Body of pancreas (tissue), 4 donors: ENCODE measurements at regions not wholly inside any gene's neighbourhood (a gene's known extent, or its start where the extent isn't known, plus 50 kb on each side); places are given as distances from the start of the nearest gene placed in this dataset.

Experiments
- ATAC-seq: fragments of 150-250 bp; one replicate; pipeline ENCODE4 v1.9.1; 2016
- DNase-seq, 4 donors: peaks; one replicate each; pipeline ENCODE4 v3.0.0-alpha.2; 2019
- H3K27ac ChIP-seq, 4 donors: fragments of 200-600 bp; sonication (generic); 1 replicate in 3 of 4; 2 replicates in 1 of 4; pipeline versions ENCODE4 v1.5.1 to v1.6.1; 2016 to 2019; ENCODE audit warnings: mild to moderate bottlenecking in 1 of 4, mixed read lengths in 1 of 4, moderate library complexity in 1 of 4
- H3K27me3 ChIP-seq, 2 donors: fragments of 200-600 bp; sonication (generic); one replicate each; pipeline ENCODE4 v1.6.0; 2016; ENCODE audit warnings: mild to moderate bottlenecking in 1 of 2
- H3K36me3 ChIP-seq, 2 donors: fragments of 200-600 bp; sonication (generic); replicated peaks in 1 of 2; 2 replicates each; pipeline ENCODE4 v1.5.1; 2016; ENCODE audit warnings: low read depth in 2 of 2; ENCODE audit not compliant: insufficient read depth in 1 of 2
- H3K4me1 ChIP-seq: fragments of 200-600 bp; sonication (generic); one replicate; pipeline ENCODE4 v1.6.0; 2016
- H3K4me3 ChIP-seq, 2 donors: fragments of 200-600 bp; sonication (generic); 1 replicate in 1 of 2; 2 replicates in 1 of 2; pipeline ENCODE4 v1.5.1; 2016 to 2019
- H3K9me3 ChIP-seq, 3 donors: fragments of 200-600 bp; sonication (generic); 1 replicate in 2 of 3; 2 replicates in 1 of 3; pipeline ENCODE4 v1.5.1; 2016
- CTCF ChIP-seq, 7 experiments: fragments of 450-650 bp in 4 of 7; fragments of 200-600 bp in 3 of 7; sonication (generic) in 3 of 7; IDR thresholded peaks; one replicate each; pipeline ENCODE4 v1.5.1; 2016 to 2019; ENCODE audit warnings: antibody characterized with exemption in 7 of 7
- POLR2A ChIP-seq, 3 donors: fragments of 450-650 bp; IDR thresholded peaks; one replicate each; pipeline ENCODE4 v1.6.1; 2016; ENCODE audit warnings: antibody characterized with exemption in 3 of 3, mild to moderate bottlenecking in 2 of 3
- WGBS, 2 donors: methylation state at CpG; one replicate each; pipeline ENCODE4 v1.1.5; 2017; 5-methylcytosine and 5-hydroxymethylcytosine counted together
- intact Hi-C: fragments of 100-400 bp; cut with DNase I; formaldehyde crosslinking; loops from one replicate; pipeline ENCODE4 v1.15.1; 2023

GRCh38 chr7:131145770-131146169 is 181.9 kb upstream of the MKLN1 start:
- TF ChIP-seq POLR2A (IDR thresholded peaks at IDR 0.05) (no peak), CTCF (IDR thresholded peaks at IDR 0.05) (no peak)
- no peak for ATAC-seq
- no peak overlapping the region for H3K27ac ChIP-seq
- H3K9me3 ChIP-seq: no peaks in the 10 kb centered on the region
- H3K36me3 ChIP-seq: no peaks in the 10 kb centered on the region
- 33 to 46% methylated on average over 3 of the region's 3 CpGs for WGBS, 2 donors
- H3K4me1 ChIP-seq: no peaks in the 10 kb centered on the region
- no peak overlapping the region for H3K4me3 ChIP-seq
- no peak for DNase-seq
- H3K27me3 ChIP-seq: no peaks in the 10 kb centered on the region
- intact Hi-C loops: no loop called here

- H3K27me3 ChIP-seq: no peaks in the 10 kb centered on the region
- intact Hi-C loops: no loop called here
- H3K4me1 ChIP-seq: no peaks in the 10 kb centered on the region
- DNase-seq (no peak), ATAC-seq (no peak)
- TF ChIP-seq POLR2A (IDR thresholded peaks at IDR 0.05): no peak
- H3K27ac ChIP-seq: no peak overlapping the region
- no peak overlapping the region for H3K4me3 ChIP-seq
- H3K9me3 ChIP-seq: peaks cover 0 to 5% (median 0%) of the 10 kb centered on the region in 3 donors
- no peaks in the 10 kb centered on the region for H3K36me3 ChIP-seq
Observed at GRCh38 chr7:131147604-131148003, 180.1 kb upstream of the MKLN1 start.

- peaks cover 0 to 5% (median 0%) of the 10 kb centered on the region in 3 donors for H3K9me3 ChIP-seq
- WGBS, 2 donors: 91 to 95% methylated on average over 4 of the region's 4 CpGs
- intact Hi-C loops: no loop called here
- ATAC-seq (no peak), DNase-seq (no peak)
- no peak overlapping the region for H3K4me3 ChIP-seq
- H3K4me1 ChIP-seq: no peaks in the 10 kb centered on the region
- H3K27ac ChIP-seq: no peak overlapping the region
- no peaks in the 10 kb centered on the region for H3K27me3 ChIP-seq
- TF ChIP-seq POLR2A (IDR thresholded peaks at IDR 0.05) (no peak), CTCF (IDR thresholded peaks at IDR 0.05) (no peak)
- H3K36me3 ChIP-seq: no peaks in the 10 kb centered on the region
Observed at GRCh38 chr7:131148258-131148657, 179.4 kb upstream of the MKLN1 start.

- no peaks in the 10 kb centered on the region for H3K27me3 ChIP-seq
- 76 to 81% methylated on average over 10 of the region's 10 CpGs for WGBS, 2 donors
- H3K9me3 ChIP-seq: peaks cover 0 to 5% (median 0%) of the 10 kb centered on the region in 3 donors
- no peaks in the 10 kb centered on the region for H3K36me3 ChIP-seq
- ATAC-seq (no peak), DNase-seq (no peak)
- H3K4me1 ChIP-seq: no peaks in the 10 kb centered on the region
- H3K27ac ChIP-seq: no peak overlapping the region
- H3K4me3 ChIP-seq: no peak overlapping the region
- TF ChIP-seq CTCF (IDR thresholded peaks at IDR 0.05): no peak
- TF ChIP-seq POLR2A (IDR thresholded peaks at IDR 0.05): no peak
- intact Hi-C loops: no loop called here
Observed at GRCh38 chr7:131148708-131149428, 178.8 kb upstream of the MKLN1 start.

- Histone ChIP-seq H3K4me3 (no peak overlapping the region), H3K9me3 (peaks cover 0 to 5% (median 0%) of the 10 kb centered on the region in 3 donors), H3K27ac (no peak overlapping the region), H3K27me3 (no peaks in the 10 kb centered on the region), H3K36me3 (no peaks in the 10 kb centered on the region), H3K4me1 (no peaks in the 10 kb centered on the region)
- ATAC-seq (no peak), DNase-seq (no peak)
- TF ChIP-seq CTCF (IDR thresholded peaks at IDR 0.05) (no peak), POLR2A (IDR thresholded peaks at IDR 0.05) (no peak)
- intact Hi-C loops: no loop called here
Observed at GRCh38 chr7:131149429-131149773, 178.3 kb upstream of the MKLN1 start.
